ENCODE measurements at regions not wholly inside any gene's neighbourhood (a gene's known extent, or its start where the extent isn't known, plus 50 kb on each side); places are given as distances from the start of the nearest gene placed in this dataset.

DNA sequence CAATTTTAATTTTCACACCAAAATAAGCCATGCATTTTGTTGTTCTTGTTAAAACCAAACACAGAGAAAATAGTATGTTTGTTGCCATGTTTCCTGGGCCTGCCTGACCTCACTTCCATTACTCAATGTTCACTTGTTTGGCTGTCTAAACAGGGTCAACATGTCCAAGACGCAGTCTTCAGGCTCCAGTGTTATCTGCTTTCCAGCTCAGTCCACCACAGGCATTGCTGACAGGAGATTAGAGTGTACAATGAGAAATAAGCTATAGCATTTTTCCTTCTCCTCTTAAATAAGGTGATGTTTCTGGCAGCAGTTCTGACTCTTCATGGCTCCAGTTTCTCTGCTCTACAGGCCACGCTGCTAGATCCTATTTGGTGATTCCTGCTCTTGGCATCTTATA lies 1030.5 kb downstream of the KCNT2 start:
- H3K4me1 ChIP-seq (ENCODE audit: control insufficient read depth, insufficient read depth, low read length) = no peaks in the 10 kb centered on the region
- H3K4me3 ChIP-seq (ENCODE audit: low read depth, low read length) = no peak overlapping the region
- no peaks in the 10 kb centered on the region for H3K9me3 ChIP-seq (ENCODE audit: control insufficient read depth, insufficient read depth, low read length)
- H3K36me3 ChIP-seq (ENCODE audit: control insufficient read depth, insufficient read depth, low read length) = no peaks in the 10 kb centered on the region
- H3K9ac ChIP-seq (ENCODE audit: low read depth, low read length) = no peak overlapping the region
- H3K27me3 ChIP-seq (ENCODE audit: control insufficient read depth, insufficient read depth, low read length) = no peaks in the 10 kb centered on the region

DNA sequence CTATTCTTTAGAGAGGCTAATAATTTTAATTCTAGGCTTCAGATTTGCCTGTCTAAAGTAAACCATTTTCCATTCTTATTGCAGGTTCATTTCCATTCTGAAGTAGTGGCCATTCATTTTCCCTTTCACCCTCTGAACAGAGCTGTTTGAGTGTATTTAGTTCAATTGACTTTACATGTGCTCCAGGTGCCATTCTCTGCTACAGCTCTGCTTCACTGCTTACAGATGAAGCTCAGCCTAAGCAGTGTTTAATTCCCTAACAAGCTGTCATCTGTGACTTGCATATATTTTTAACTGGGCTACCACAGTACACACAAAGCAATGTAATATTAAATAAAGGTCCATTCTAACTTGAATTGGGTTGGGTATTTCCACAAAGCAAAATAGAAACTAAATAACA lies 1031.6 kb downstream of the KCNT2 start:
- no peaks in the 10 kb centered on the region for H3K4me1 ChIP-seq (ENCODE audit: control insufficient read depth, insufficient read depth, low read length)

DNA sequence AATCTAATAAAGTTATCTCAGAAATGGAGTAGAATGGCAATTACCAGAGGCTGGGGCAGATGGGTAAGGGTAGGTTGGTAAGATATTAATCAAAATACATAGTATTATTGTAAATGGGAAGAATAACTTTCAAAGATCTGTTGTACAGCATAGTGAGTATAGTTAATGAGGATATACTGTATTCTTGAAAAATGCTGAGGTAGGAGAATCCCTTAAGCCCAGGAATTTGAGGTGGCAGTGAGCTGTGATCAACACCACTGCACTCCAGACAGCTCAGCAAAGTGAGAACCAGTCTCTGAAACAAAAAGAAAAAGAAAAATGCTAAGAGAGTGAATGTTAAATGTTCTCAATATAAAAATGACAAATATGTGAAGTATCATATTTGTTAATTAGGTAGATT lies 1033.7 kb downstream of the KCNT2 start:
- Histone ChIP-seq H3K4me1 (ENCODE audit: control insufficient read depth, insufficient read depth, low read length) (no peaks in the 10 kb centered on the region), H3K27me3 (ENCODE audit: control insufficient read depth, insufficient read depth, low read length) (no peaks in the 10 kb centered on the region), H3K36me3 (ENCODE audit: control insufficient read depth, insufficient read depth, low read length) (no peaks in the 10 kb centered on the region), H3K4me3 (ENCODE audit: low read depth, low read length) (no peak overlapping the region), H3K9ac (ENCODE audit: low read depth, low read length) (no peak overlapping the region), H3K9me3 (ENCODE audit: control insufficient read depth, insufficient read depth, low read length) (no peaks in the 10 kb centered on the region)

More for the DNA sequence above, 1031.6 kb downstream of the KCNT2 start:
- Histone ChIP-seq H3K4me3 (ENCODE audit: low read depth, low read length) (no peak overlapping the region), H3K9ac (ENCODE audit: low read depth, low read length) (no peak overlapping the region), H3K27me3 (ENCODE audit: control insufficient read depth, insufficient read depth, low read length) (no peaks in the 10 kb centered on the region), H3K36me3 (ENCODE audit: control insufficient read depth, insufficient read depth, low read length) (no peaks in the 10 kb centered on the region), H3K9me3 (ENCODE audit: control insufficient read depth, insufficient read depth, low read length) (no peaks in the 10 kb centered on the region)

DNA sequence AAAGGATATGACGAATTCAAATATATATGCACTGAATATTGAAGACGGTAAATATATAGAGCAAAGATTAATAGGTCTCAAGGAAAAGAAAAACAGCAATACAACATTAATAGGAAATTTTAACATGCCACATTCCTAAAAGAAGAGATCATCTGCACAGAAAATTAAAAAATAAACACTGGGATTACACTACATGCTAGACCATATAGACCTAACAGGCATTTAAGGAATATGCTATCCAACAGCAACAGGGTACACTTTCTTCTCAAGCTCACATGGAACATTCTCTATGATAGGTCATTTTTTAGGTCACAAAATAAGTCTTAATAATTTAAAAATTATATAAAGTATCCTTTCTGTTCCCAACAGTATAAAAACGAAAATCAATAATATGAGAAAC lies 1038.3 kb downstream of the KCNT2 start:
- no peaks in the 10 kb centered on the region for H3K36me3 ChIP-seq (ENCODE audit: control insufficient read depth, insufficient read depth, low read length)
- no peaks in the 10 kb centered on the region for H3K9me3 ChIP-seq (ENCODE audit: control insufficient read depth, insufficient read depth, low read length)
- H3K9ac ChIP-seq (ENCODE audit: low read depth, low read length) = no peak overlapping the region
- H3K4me3 ChIP-seq (ENCODE audit: low read depth, low read length) = no peak overlapping the region
- H3K27me3 ChIP-seq (ENCODE audit: control insufficient read depth, insufficient read depth, low read length) = no peaks in the 10 kb centered on the region
- H3K4me1 ChIP-seq (ENCODE audit: control insufficient read depth, insufficient read depth, low read length) = no peaks in the 10 kb centered on the region

DNA sequence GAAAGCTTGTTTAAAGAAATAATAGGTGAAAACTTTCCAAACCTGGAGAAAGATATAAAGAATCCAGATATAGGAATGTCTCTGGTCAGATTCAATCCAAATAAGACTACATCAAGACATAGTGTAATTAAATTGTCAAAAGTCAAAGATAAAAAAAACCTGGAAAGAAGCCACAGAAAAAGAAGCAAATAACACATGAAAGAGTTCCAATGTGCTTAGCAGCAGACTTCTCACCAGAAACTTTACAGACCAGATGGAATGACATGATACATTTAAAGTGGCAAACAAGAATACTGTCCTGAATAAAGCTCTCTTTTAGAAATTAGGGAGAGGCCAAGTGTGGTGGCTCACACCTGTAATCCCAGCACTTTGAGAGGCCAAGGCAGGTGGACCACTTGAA lies 1039.9 kb downstream of the KCNT2 start:
- Histone ChIP-seq H3K36me3 (ENCODE audit: control insufficient read depth, insufficient read depth, low read length) (no peaks in the 10 kb centered on the region), H3K4me3 (ENCODE audit: low read depth, low read length) (no peak overlapping the region), H3K9ac (ENCODE audit: low read depth, low read length) (no peak overlapping the region), H3K9me3 (ENCODE audit: control insufficient read depth, insufficient read depth, low read length) (no peaks in the 10 kb centered on the region), H3K27me3 (ENCODE audit: control insufficient read depth, insufficient read depth, low read length) (no peaks in the 10 kb centered on the region), H3K4me1 (ENCODE audit: control insufficient read depth, insufficient read depth, low read length) (no peaks in the 10 kb centered on the region)

DNA sequence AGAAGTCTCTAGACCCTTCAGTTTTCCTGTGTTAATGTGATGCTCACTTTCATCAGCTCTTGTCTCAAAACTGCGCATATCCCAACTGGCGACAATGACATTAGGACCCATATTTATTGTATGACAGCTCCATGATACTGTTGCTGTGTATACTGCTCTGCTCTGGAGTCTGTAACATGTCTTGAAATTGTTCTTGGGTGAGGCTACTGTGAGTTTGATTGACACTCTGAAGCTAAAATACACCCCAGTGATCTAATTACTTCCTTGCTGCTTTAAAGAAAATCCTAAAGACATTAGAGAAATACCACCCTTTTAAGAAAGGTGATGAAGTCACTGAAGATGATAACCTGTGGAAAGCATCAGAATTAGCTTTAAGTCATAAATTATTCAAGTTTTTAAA lies 1046.2 kb downstream of the KCNT2 start:
- H3K4me1 ChIP-seq (ENCODE audit: control insufficient read depth, insufficient read depth, low read length) = no peaks in the 10 kb centered on the region
- no peaks in the 10 kb centered on the region for H3K9me3 ChIP-seq (ENCODE audit: control insufficient read depth, insufficient read depth, low read length)
- H3K9ac ChIP-seq (ENCODE audit: low read depth, low read length) = no peak overlapping the region
- no peaks in the 10 kb centered on the region for H3K36me3 ChIP-seq (ENCODE audit: control insufficient read depth, insufficient read depth, low read length)
- H3K27me3 ChIP-seq (ENCODE audit: control insufficient read depth, insufficient read depth, low read length) = no peaks in the 10 kb centered on the region
- H3K4me3 ChIP-seq (ENCODE audit: low read depth, low read length) = no peak overlapping the region

DNA sequence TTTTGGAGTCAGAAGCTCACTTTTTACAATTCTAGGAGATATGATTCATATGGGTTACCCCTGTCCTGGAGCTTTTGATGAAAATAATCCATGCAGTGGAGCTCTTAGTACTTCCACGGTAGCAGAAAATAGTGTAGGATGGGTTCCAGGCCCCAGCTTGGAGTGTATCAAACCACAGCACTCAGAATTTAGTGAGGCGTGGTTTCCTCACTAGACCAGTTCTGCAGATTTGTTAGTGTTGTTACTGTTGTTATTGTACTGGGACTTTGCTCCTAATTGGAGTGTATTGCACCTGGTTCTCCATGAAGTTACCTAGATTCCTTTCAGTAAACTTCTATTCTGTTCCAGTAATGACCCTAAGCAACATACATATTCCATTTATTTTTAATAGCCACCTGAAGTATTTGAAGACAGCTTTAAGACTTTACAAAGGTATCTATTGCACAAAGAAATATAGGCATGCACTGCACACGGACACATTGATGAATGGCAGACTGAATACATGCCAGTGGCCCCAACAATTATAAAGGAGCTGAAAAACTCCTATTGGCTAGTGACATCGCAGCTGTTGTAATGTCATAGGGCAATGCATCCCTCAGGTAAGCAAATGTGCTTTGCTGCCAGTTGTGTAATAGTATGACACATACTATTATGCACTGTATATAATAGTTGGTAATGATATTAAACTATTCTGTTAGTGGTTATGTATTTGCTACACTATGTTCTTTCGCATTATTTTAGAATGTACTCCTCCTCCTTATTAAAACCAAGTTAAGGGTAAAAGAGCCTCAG lies 1058.0 kb downstream of the KCNT2 start:
- Histone ChIP-seq H3K9ac (ENCODE audit: low read depth, low read length) (no peak overlapping the region), H3K9me3 (ENCODE audit: control insufficient read depth, insufficient read depth, low read length) (no peaks in the 10 kb centered on the region), H3K27me3 (ENCODE audit: control insufficient read depth, insufficient read depth, low read length) (no peaks in the 10 kb centered on the region), H3K36me3 (ENCODE audit: control insufficient read depth, insufficient read depth, low read length) (no peaks in the 10 kb centered on the region), H3K4me1 (ENCODE audit: control insufficient read depth, insufficient read depth, low read length) (no peaks in the 10 kb centered on the region), H3K4me3 (ENCODE audit: low read depth, low read length) (no peak overlapping the region)

DNA sequence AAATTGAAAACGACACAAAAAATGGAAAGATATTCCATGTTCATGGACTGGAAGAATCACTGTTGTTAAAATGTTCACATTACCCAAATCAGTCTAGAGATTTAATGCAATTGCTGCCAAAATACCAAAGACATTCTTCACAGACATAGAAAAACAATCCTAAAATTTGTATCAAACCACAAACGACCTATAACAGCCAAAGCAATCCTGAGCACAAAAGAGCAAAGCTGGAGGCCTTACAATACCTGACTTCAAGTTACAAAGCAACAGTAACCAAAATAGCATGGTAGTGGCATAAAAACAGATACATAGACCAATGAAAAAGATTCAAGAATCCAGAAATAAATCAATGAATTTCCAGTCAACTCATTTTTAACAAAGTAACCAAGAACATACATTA lies 1077.3 kb downstream of the KCNT2 start:
- no peaks in the 10 kb centered on the region for H3K9me3 ChIP-seq (ENCODE audit: control insufficient read depth, insufficient read depth, low read length)
- no peaks in the 10 kb centered on the region for H3K4me1 ChIP-seq (ENCODE audit: control insufficient read depth, insufficient read depth, low read length)

DNA sequence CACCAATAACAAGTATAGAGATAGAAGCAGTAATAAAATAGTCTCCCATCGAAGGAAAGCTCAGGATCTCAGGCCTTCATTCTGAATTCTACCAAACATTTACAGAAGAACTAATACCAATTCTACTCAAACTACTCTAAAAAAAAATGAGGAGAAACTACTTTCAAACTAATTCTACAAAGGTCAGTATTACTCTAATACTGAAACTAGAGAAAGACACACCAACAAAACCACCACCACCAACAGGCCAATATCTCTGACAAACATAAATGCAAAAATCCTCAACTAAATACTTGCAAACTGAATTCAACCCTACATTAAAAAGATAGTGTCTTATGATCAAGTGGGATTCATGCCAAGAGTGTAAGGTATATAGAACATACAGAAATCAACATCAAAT lies 1078.4 kb downstream of the KCNT2 start:
- Histone ChIP-seq H3K9ac (ENCODE audit: low read depth, low read length) (no peak overlapping the region), H3K9me3 (ENCODE audit: control insufficient read depth, insufficient read depth, low read length) (no peaks in the 10 kb centered on the region), H3K4me1 (ENCODE audit: control insufficient read depth, insufficient read depth, low read length) (no peaks in the 10 kb centered on the region), H3K4me3 (ENCODE audit: low read depth, low read length) (no peak overlapping the region), H3K36me3 (ENCODE audit: control insufficient read depth, insufficient read depth, low read length) (no peaks in the 10 kb centered on the region), H3K27me3 (ENCODE audit: control insufficient read depth, insufficient read depth, low read length) (no peaks in the 10 kb centered on the region)

More for the DNA sequence above, 1077.3 kb downstream of the KCNT2 start:
- Histone ChIP-seq H3K36me3 (ENCODE audit: control insufficient read depth, insufficient read depth, low read length) (no peaks in the 10 kb centered on the region), H3K9ac (ENCODE audit: low read depth, low read length) (no peak overlapping the region), H3K4me3 (ENCODE audit: low read depth, low read length) (no peak overlapping the region), H3K27me3 (ENCODE audit: control insufficient read depth, insufficient read depth, low read length) (no peaks in the 10 kb centered on the region)

DNA sequence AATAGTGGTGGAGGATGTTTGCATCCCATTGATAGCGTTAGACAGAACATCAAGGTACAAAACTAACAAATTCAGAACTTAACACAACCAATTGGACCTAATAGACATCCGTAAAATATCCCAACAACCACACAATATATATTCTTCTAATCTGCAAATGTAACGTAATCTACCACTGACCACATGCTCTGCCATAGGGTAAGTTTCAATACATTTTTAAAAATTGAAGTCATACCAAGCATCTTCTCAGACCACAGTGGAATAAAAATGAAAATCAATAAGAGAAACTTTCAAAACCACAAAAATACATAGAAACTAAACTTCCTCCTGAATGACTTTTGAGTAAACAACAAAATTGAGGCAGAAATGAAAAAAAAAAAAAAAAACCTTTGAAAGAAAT lies 1087.5 kb downstream of the KCNT2 start:
- Histone ChIP-seq H3K36me3 (ENCODE audit: control insufficient read depth, insufficient read depth, low read length) (no peaks in the 10 kb centered on the region), H3K27me3 (ENCODE audit: control insufficient read depth, insufficient read depth, low read length) (no peaks in the 10 kb centered on the region), H3K9me3 (ENCODE audit: control insufficient read depth, insufficient read depth, low read length) (no peaks in the 10 kb centered on the region), H3K4me3 (ENCODE audit: low read depth, low read length) (no peak overlapping the region), H3K4me1 (ENCODE audit: control insufficient read depth, insufficient read depth, low read length) (no peaks in the 10 kb centered on the region), H3K9ac (ENCODE audit: low read depth, low read length) (no peak overlapping the region)

DNA sequence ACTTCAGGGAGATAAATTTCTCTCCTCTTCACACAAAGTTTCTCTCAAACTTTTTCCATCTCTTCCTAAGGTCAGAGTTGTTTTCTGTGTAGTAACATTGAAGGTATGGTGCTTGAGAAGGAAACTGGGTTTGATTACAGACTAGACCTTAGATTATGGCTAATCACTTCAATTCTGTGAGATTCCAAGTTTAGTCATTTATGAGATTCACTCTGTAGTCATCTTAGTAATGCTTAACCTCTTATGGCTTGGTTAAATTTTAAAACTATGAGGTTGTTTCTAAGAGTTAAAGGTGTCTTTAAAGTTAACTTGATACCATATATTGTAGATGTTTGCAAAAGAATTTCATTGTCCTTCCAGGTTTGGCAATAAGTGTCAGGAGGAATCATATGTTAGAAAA lies 1092.2 kb downstream of the KCNT2 start:
- H3K36me3 ChIP-seq (ENCODE audit: control insufficient read depth, insufficient read depth, low read length) = no peaks in the 10 kb centered on the region
- H3K9me3 ChIP-seq (ENCODE audit: control insufficient read depth, insufficient read depth, low read length) = no peaks in the 10 kb centered on the region
- no peak overlapping the region for H3K9ac ChIP-seq (ENCODE audit: low read depth, low read length)
- no peaks in the 10 kb centered on the region for H3K4me1 ChIP-seq (ENCODE audit: control insufficient read depth, insufficient read depth, low read length)
- H3K4me3 ChIP-seq (ENCODE audit: low read depth, low read length) = no peak overlapping the region
- H3K27me3 ChIP-seq (ENCODE audit: control insufficient read depth, insufficient read depth, low read length) = no peaks in the 10 kb centered on the region

DNA sequence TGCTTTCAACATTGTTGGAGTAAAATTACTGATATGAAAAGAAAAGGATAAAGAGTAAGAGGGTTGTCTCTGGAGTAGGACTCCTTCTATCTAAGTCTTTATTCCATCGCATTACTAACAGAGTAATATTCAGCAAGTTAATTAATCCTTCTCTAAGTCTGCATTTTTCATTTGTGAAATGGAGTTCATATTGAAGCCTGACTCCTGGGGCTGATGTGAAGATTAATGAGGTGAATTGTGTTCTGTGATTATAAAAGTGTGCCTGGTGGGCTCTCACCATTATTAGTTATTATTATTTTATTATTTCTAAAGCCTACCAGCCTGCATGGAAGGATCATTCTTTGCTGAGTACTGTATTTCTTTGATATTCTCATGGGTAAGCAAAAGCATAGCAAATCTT lies 1096.7 kb downstream of the KCNT2 start:
- Histone ChIP-seq H3K4me3 (ENCODE audit: low read depth, low read length) (no peak overlapping the region), H3K4me1 (ENCODE audit: control insufficient read depth, insufficient read depth, low read length) (no peaks in the 10 kb centered on the region), H3K27me3 (ENCODE audit: control insufficient read depth, insufficient read depth, low read length) (no peaks in the 10 kb centered on the region), H3K36me3 (ENCODE audit: control insufficient read depth, insufficient read depth, low read length) (no peaks in the 10 kb centered on the region), H3K9me3 (ENCODE audit: control insufficient read depth, insufficient read depth, low read length) (no peaks in the 10 kb centered on the region), H3K9ac (ENCODE audit: low read depth, low read length) (no peak overlapping the region)

Data from iPS-15b (cell line).